Thoracic aorta (tissue), 2 donors: ENCODE measurements at regions not wholly inside any gene's neighbourhood (a gene's known extent, or its start where the extent isn't known, plus 50 kb on each side); places are given as distances from the start of the nearest gene placed in this dataset.

Experiments used
- ATAC-seq: fragments of 150-250 bp; one replicate; pipeline ENCODE4 v1.8.0; 2017; ENCODE audit warnings: low read depth; ENCODE audit not compliant: insufficient number of reproducible peaks, low FRiP score
- DNase-seq: peaks from one replicate; pipeline ENCODE4 v3.0.0-alpha.2; 2020; ENCODE audit warnings: low spot score
- H3K27ac ChIP-seq, 2 donors: fragments of 200-600 bp; sonication (generic); 1 replicate in 1 of 2; 2 replicates in 1 of 2; pipeline ENCODE4 v1.5.1; 2016; ENCODE audit warnings: mild to moderate bottlenecking in 2 of 2, moderate library complexity in 2 of 2
- H3K27me3 ChIP-seq: fragments of 200-600 bp; sonication (generic); replicated peaks from 2 replicates; pipeline ENCODE4 v1.6.0; 2016; ENCODE audit warnings: mild to moderate bottlenecking; ENCODE audit not compliant: insufficient read depth
- H3K36me3 ChIP-seq: fragments of 200-600 bp; sonication (generic); one replicate; pipeline ENCODE4 v1.5.1; 2016
- H3K4me1 ChIP-seq, 2 donors: fragments of 200-600 bp; sonication (generic); 1 replicate in 1 of 2; 2 replicates in 1 of 2; pipeline versions ENCODE4 v1.5.1 to v1.6.0; 2016; ENCODE audit warnings: low read depth in 2 of 2, mild to moderate bottlenecking in 1 of 2; ENCODE audit not compliant: control insufficient read depth in 1 of 2
- H3K4me3 ChIP-seq: fragments of 200-600 bp; sonication (generic); 2 replicates; pipeline ENCODE4 v1.5.1; 2016; ENCODE audit warnings: mild to moderate bottlenecking
- H3K9me3 ChIP-seq: fragments of 200-600 bp; sonication (generic); 2 replicates; pipeline ENCODE4 v1.5.1; 2016
- TF ChIP-seq, protein P1 (sequence below): fragments of 200-600 bp; sonication (generic); IDR thresholded peaks from one replicate; pipeline ENCODE4 v1.5.1; 2019; ENCODE audit warnings: antibody characterized with exemption

- Histone ChIP-seq H3K9me3 (no peaks in the 10 kb centered on the region), H3K27me3 (no peaks in the 10 kb centered on the region), H3K4me3 (no peak overlapping the region), H3K36me3 (no peaks in the 10 kb centered on the region), H3K4me1 (no peaks in the 10 kb centered on the region), H3K27ac (no peak overlapping the region)
- no peak for DNase-seq
- TF ChIP-seq, protein P1, sequence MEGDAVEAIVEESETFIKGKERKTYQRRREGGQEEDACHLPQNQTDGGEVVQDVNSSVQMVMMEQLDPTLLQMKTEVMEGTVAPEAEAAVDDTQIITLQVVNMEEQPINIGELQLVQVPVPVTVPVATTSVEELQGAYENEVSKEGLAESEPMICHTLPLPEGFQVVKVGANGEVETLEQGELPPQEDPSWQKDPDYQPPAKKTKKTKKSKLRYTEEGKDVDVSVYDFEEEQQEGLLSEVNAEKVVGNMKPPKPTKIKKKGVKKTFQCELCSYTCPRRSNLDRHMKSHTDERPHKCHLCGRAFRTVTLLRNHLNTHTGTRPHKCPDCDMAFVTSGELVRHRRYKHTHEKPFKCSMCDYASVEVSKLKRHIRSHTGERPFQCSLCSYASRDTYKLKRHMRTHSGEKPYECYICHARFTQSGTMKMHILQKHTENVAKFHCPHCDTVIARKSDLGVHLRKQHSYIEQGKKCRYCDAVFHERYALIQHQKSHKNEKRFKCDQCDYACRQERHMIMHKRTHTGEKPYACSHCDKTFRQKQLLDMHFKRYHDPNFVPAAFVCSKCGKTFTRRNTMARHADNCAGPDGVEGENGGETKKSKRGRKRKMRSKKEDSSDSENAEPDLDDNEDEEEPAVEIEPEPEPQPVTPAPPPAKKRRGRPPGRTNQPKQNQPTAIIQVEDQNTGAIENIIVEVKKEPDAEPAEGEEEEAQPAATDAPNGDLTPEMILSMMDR, result no peak
- ATAC-seq, result no peak
These were observed 308.9 kb upstream of the FOXQ1 start for GRCh38 chr6:1002989-1003388.

DNA sequence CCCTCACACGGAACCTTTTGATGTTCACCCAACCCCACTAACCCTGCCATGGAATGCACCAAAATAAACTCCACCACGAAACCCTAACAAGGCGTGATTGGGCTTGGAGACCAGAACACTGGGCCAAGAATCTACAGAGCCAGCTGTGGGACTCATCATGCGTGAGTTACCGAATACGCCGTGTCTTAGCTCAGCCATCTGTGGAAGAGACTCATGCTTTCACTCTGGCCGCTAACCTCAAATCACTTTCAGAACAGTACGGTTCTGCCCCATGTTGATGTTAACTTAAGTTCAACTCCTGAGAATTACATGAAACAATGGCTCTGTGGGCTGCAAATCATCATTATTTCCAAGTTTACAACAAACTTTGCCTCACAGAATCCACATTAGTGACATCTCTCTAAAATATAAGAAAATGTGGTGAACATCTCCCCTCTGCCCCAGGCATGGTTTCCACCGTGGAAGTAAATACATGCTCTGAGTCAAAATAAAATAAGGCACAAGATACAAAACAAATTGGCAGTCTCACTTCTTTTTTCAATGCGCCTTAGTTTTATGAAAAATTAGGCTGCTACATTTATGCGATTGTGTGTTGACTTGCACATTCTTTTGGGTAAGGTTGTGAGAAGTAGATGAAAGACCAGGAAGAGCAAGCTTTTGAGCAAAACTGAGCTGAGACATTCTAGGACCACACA is 308.9 kb upstream of the EXOC2 start:
- Histone ChIP-seq H3K36me3 (no peaks in the 10 kb centered on the region), H3K4me3 (no peak overlapping the region), H3K27me3 (no peaks in the 10 kb centered on the region), H3K4me1 (no peaks in the 10 kb centered on the region), H3K9me3 (no peaks in the 10 kb centered on the region), H3K27ac (no peak overlapping the region)
- no peak for DNase-seq
- TF ChIP-seq, protein P1, result no peak
- no peak for ATAC-seq

- no peak for ATAC-seq
- Histone ChIP-seq H3K9me3 (no peaks in the 10 kb centered on the region), H3K4me1 (no peaks in the 10 kb centered on the region), H3K27me3 (no peaks in the 10 kb centered on the region), H3K36me3 (no peaks in the 10 kb centered on the region), H3K4me3 (no peak overlapping the region), H3K27ac (no peak overlapping the region)
- no peak for DNase-seq
- TF ChIP-seq, protein P1, result no peak
These were observed 306.6 kb upstream of the EXOC2 start for GRCh38 chr6:999552-999951.

DNA sequence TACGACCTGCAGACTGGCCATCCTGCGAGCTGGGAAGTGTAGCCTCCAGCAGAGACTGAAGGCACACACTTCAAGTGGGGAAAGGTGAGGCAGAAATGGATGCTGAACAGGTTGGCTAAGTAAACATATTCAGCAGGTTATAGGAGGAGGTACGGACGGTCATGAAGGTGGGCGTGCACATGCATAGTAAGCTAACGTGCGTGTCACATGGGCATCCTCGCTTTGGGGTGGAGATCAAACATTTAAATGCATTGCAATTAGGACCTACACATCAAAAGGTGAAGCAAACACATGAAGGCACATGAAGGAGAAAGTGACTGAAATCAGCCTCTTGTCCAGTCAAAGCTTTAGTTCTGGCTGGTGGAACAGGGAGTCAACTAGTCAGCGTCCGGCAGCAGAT is 305.6 kb upstream of the EXOC2 start:
- Histone ChIP-seq H3K4me3 (no peak overlapping the region), H3K27me3 (no peaks in the 10 kb centered on the region), H3K9me3 (no peaks in the 10 kb centered on the region), H3K27ac (no peak overlapping the region), H3K4me1 (no peaks in the 10 kb centered on the region), H3K36me3 (no peaks in the 10 kb centered on the region)
- TF ChIP-seq, protein P1, result no peak
- ATAC-seq (no peak), DNase-seq (no peak)

DNA sequence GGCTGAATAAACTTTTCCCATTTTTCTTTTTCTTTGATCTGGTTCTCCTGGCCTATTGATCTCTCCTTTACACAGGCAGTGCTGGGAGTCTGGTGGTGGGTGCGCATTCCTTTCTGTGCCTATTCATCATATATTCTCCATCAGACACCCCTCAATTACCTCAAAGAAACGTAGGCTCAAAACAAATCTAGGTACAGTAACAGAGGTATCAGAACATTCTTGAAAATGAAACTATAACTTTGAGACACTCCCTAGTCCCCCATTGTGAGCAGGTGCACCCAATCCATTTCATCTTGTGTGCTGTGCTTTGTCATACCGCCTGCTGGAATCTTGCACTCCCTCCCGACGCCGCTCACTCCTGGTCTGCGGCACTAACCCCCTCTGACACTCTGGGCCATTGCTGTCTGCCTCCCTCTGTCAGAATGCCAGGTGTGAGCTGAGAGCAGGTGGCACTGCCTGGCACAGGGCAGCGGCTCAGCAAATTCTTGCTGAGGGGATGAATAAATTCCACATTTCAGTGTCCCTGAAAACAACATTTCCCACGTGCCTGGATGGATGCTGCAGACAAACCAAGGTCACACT is 303.4 kb upstream of the EXOC2 start:
- ATAC-seq (no peak), DNase-seq (no peak)
- H3K27me3 ChIP-seq, result no peaks in the 10 kb centered on the region
- no peaks in the 10 kb centered on the region for H3K4me1 ChIP-seq
- H3K4me3 ChIP-seq, result no peak overlapping the region
- TF ChIP-seq, protein P1, result no peak
- no peak overlapping the region for H3K27ac ChIP-seq
- no peaks in the 10 kb centered on the region for H3K36me3 ChIP-seq
- H3K9me3 ChIP-seq, result no peaks in the 10 kb centered on the region
